ENCODE measurements at regions not wholly inside any gene's neighbourhood (a gene's known extent, or its start where the extent isn't known, plus 50 kb on each side); places are given as distances from the start of the nearest gene placed in this dataset.

DNA sequence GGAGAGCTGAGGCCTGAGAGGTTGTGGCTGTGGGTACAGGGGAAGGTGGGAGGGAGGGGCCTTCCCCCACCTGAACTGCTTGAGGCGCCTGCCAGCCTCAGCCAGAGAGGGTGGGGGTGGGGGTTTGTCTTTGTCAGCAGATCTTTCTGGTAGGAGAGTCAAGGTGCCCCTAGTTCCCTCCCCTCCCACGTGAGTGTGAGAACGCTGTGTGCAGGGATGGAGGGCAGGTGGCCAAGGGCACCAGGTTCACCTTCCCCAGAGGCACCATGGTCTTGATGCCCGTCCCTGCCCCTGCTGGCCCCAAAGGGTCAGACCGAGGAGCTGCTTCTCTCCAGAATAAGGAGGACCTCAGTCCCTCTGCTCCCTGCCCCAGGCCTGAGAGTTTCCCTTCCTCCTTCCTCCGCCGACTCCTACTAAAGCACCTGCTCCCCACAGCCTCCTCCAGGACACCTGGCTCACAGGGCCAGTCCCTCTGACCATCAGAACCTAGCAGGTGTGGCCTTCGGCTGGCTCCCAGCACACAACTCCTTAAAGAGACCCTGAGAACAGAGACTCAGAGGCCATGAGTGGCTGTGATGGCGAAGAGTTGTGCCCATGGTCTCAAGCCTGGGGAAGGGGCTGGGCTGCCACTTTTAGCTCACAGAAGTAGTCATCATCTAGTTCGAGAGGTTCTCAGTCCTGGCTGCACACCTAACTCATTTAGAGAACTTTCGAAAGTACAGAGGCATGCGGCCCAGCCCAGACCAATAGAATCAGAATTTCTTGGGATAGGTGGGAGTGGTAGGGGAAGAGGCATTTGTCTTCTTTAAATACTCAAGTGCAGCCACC, 113.2 kb upstream of the LHX1 start:
- Histone ChIP-seq H3K27me3 (ENCODE audit: control insufficient read depth, insufficient read depth, low read length) (peaks cover 15% of the 10 kb centered on the region), H3K36me3 (ENCODE audit: control insufficient read depth, insufficient read depth, low read length) (no peaks in the 10 kb centered on the region), H3K4me3 (ENCODE audit: low read depth, low read length) (no peak overlapping the region)
- ChIA-PET CTCF (no interaction called here), POLR2A (no interaction called here)
- TF ChIP-seq, protein P1, sequence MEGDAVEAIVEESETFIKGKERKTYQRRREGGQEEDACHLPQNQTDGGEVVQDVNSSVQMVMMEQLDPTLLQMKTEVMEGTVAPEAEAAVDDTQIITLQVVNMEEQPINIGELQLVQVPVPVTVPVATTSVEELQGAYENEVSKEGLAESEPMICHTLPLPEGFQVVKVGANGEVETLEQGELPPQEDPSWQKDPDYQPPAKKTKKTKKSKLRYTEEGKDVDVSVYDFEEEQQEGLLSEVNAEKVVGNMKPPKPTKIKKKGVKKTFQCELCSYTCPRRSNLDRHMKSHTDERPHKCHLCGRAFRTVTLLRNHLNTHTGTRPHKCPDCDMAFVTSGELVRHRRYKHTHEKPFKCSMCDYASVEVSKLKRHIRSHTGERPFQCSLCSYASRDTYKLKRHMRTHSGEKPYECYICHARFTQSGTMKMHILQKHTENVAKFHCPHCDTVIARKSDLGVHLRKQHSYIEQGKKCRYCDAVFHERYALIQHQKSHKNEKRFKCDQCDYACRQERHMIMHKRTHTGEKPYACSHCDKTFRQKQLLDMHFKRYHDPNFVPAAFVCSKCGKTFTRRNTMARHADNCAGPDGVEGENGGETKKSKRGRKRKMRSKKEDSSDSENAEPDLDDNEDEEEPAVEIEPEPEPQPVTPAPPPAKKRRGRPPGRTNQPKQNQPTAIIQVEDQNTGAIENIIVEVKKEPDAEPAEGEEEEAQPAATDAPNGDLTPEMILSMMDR (IDR thresholded peaks at IDR 0.05; ENCODE audit: insufficient read depth, low read depth, low read length) = no peak
- no peak for DNase-seq (ENCODE audit: low read depth)

DNA sequence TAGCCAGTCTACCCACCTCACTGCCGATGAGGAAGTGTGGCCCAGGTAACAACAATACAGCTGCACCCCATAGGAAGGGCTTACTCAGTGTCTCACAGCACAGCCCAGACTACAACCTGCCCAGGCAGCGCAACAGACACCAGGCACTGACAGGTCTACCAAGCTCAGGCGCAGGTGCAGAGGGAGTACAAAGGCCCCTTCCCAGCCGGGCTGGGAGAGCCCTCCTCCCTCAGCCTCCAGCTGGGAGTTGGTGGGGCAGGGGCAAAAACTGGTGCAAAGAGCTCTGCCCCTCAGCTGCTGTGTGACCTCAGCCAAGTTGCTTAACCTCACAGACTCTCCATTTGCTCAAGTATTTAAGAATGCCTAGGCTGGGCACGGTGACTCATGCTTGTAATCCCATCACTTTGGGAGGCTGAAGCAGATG, 112.6 kb upstream of the LHX1 start:
- no peak overlapping the region for H3K4me3 ChIP-seq (ENCODE audit: low read depth, low read length)
- DNase-seq (ENCODE audit: low read depth) = no peak
- H3K27me3 ChIP-seq (ENCODE audit: control insufficient read depth, insufficient read depth, low read length) = peaks cover 13% of the 10 kb centered on the region
- ChIA-PET CTCF (no interaction called here), POLR2A (no interaction called here)
- TF ChIP-seq, protein P1 (IDR thresholded peaks at IDR 0.05; ENCODE audit: insufficient read depth, low read depth, low read length) = no peak
- H3K36me3 ChIP-seq (ENCODE audit: control insufficient read depth, insufficient read depth, low read length) = no peaks in the 10 kb centered on the region

DNA sequence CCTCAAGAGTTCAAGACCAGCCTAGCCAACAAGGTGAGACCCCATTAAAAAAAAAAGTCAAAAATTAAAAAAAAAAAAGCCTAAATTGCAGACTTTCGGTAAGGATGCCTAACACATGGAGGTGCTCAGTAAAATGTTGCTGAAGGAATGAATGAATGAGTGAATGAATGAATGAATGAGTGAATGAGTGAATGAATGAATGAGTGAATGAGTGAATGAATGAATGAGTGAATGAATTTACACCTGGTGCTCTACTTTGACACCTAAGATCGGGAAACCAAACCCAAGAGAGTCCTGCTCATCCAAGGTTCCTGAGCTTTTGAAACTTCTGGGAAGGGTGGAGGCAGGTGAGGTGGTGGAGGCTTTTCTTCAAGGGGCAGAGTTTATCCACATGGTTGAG, 112.2 kb upstream of the LHX1 start:
- POLR2A ChIA-PET = no interaction called here
- peaks cover 13% of the 10 kb centered on the region for H3K27me3 ChIP-seq (ENCODE audit: control insufficient read depth, insufficient read depth, low read length)
- no peak overlapping the region for H3K4me3 ChIP-seq (ENCODE audit: low read depth, low read length)
- CTCF ChIA-PET = no interaction called here
- no peak for DNase-seq (ENCODE audit: low read depth)
- TF ChIP-seq, protein P1 (IDR thresholded peaks at IDR 0.05; ENCODE audit: insufficient read depth, low read depth, low read length) = no peak
- H3K36me3 ChIP-seq (ENCODE audit: control insufficient read depth, insufficient read depth, low read length) = no peaks in the 10 kb centered on the region

DNA sequence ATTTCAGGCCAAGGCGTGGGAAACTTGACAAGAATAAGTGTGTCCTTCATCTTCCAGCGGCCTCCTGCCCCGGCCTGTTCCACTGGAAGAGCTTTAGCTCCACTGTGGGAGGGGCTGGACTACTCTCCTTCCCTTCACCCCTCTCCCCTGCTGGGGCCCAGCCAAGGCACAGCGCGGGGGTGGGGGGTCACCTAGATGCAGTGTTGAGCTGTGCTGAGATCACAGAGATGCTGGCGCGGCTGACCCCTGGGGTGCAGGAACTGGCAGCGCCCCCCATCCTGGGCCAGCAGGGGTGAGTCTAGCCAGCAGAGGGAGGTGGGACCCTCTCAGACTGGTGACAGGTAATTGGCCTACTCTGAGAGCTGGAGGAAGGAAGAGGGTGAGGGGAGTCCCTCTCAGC, 111.8 kb upstream of the LHX1 start:
- DNase-seq (ENCODE audit: low read depth) = no peak
- CTCF ChIA-PET = no interaction called here
- TF ChIP-seq, protein P1 (IDR thresholded peaks at IDR 0.05; ENCODE audit: insufficient read depth, low read depth, low read length) = no peak

DNA sequence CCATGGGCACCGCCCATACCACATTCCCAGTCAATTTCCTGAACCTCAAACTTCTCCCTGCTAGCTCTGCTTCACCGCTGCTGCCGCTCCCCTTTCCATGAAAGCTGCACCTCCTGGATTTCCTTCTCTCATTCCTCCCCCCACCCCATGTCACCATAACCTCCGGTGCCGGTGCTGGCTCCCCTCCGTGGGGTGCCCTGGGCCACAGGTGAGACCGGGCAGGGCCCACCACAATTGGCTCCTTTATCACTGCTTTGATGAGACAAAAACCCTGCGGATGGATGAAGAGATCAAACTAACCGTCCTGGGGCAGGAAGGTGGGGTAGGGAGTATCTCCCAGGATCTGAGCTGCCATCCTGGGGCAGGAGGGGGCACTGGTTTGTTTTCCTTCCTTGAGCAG, 111.3 kb upstream of the LHX1 start:
- Histone ChIP-seq H3K36me3 (ENCODE audit: control insufficient read depth, insufficient read depth, low read length) (no peaks in the 10 kb centered on the region), H3K27me3 (ENCODE audit: control insufficient read depth, insufficient read depth, low read length) (peaks cover 13% of the 10 kb centered on the region), H3K4me3 (ENCODE audit: low read depth, low read length) (no peak overlapping the region)
- CTCF ChIA-PET = interaction anchor here (0.5 kb wide), 1 partner anchor 467 kb away, joined by 3 read pairs; no protein-coding TSS in a partner anchor
- POLR2A ChIA-PET = no interaction called here
- no peak for DNase-seq (ENCODE audit: low read depth)
- TF ChIP-seq, protein P1 (IDR thresholded peaks at IDR 0.05; ENCODE audit: insufficient read depth, low read depth, low read length) = no peak

More for the DNA sequence above, 111.8 kb upstream of the LHX1 start:
- Histone ChIP-seq H3K36me3 (ENCODE audit: control insufficient read depth, insufficient read depth, low read length) (no peaks in the 10 kb centered on the region), H3K27me3 (ENCODE audit: control insufficient read depth, insufficient read depth, low read length) (peaks cover 13% of the 10 kb centered on the region), H3K4me3 (ENCODE audit: low read depth, low read length) (no peak overlapping the region)
- POLR2A ChIA-PET = no interaction called here

Measured in BJ (cell line).